ENCODE measurements at regions not wholly inside any gene's neighbourhood (a gene's known extent, or its start where the extent isn't known, plus 50 kb on each side); places are given as distances from the start of the nearest gene placed in this dataset.

DNA sequence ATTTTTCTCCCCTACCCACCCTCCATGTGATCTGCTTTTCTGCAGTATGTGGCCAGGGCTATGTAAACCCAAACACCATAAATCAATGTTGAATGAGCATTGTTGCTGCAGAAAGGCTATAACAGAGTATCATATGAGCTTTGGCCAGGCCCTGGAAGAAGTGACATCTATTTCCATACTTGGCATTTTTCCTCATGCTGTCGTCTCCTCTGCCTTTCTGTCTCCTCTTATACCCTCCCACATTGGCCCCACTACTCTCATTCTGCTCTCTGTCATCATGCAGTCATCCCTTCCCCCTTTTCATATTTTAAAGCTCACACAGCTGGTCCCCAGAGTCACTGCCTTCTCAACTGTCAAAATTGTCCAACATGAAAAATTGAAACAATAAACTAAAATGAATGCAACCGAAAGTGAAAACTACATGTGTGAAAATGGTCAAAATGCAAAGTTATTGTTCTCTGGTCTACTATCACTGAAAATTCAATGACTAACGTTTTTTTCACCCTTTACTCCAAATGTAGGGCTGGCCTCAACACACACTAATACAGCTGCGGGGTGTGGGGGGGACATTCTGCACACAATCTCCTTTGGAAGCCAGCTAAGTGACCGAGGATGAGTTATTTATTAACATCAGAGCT is 290.7 kb upstream of the TMPO start:
- no peak for FAIRE-seq

DNA sequence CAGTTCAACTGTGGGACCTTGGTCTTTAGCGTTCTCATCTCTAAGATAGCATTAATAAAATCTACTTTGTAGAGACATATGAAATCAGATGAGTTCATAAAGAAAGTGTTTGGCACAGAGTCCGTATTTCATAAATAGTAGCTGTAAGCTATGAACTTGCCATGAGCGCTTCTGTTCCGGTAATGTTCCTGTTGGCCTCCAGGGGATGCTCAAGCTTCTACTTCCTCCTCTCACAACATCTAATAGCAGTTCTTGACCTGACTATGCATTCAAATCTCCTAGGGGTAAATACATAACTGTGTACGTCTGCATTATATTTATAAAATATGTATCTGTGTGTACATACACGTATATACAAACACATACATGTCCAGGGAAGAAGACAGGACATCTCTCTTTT is 288.2 kb upstream of the TMPO start:
- no peak for FAIRE-seq

DNA sequence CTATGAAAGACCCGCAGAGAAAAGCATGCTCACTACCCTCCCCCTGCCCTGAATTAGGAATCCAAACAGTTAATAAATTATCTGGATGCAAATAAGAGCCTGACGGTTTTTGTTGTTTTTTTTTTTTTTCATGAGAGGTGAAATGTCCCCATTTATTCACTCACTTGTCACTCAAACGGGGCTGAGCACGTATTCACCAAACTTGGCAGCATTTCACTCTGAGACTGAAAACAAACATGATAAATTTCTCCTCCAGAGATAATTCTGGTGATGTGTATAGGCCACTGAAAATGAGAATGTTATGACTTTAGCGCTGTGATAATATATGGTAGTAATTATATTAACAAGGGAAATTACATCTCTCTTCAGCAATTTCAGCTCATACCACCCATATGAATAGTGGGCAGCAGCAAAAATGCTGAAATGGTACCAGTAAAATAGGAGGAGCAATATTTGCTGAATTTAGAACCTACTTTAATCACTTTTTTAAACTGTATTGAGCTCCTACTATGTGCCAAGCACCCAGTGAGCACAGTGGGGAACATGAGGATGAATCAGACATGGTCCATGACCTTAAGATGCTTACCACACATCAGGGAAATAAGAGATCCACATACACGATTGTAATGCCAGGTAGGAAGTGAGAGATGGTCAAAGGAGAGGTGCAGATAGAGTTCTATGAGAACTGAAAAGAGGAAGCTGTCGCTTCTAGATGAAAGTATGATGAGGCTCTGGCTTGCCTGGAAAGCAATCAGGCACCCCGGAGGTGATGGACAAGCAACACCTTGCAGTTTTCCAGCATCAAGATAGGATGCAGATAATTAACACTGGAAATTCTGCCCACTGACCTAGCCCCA is 286.5 kb upstream of the TMPO start:
- no peak for FAIRE-seq

DNA sequence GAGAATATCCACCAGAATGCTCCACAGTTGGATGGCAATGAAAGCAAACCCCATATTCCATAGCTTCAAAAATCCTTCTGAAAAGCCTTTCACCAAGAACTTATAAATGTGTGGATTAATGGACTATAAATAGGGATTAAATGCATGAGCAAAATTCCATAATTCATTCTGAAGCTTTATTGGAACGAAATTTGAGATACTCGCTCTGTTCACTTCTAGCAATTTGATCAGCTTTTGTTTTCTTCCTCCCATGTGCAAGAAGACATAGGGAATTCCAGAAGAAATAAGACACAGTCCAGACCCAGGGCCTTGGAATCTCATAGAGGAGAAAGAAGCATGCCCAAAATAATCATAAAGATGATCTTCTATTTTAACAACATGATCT is 285.9 kb upstream of the TMPO start:
- no peak for FAIRE-seq

DNA sequence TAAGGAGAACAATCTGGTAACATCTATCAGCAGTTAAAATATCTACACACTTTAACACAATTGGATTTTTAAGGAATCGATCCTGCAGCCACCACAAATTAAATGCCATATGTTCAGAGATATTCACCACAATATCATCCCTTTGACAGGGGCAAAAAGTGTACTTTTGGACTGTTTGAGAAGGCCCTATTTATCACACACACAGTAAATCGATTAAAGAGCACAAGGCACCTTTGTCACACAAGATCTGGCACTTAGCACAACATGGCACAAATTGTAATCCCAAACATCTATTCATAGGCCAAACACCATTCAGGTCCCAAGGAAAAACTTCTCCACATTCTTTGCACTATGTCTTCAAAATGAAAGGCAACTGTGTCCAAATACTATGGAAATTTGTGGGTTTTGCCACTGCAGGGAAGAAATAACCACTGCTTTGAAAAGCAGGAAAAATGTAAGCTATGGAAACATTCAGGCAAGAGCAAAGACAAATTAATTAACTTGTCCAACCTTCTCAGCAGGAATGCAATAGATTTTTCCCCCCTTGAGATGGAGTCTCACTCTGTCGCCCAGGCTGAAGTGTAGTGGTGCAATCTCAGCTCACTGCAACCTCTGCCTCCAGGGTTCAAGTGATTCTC is 282.5 kb upstream of the TMPO start:
- FAIRE-seq, result no peak

DNA sequence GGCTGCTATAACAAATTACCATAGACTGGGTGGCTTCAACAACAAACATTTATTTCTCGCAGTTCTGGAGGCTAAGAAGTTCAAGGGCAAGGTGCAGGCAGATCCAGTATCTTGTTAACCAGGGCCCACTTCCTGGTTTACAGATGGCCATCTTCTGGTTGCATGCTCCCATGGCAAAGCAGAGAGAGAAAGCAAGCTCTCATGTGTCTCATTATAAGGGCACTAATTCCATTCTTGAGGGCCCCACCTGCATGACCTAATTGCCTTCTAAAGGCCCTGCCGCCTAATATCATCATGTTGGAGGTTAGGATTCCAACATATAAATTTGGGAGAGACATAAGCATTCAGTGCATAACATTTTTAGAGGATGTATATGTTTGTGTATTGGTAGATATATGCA is 280.1 kb upstream of the TMPO start:
- no peak for FAIRE-seq

DNA sequence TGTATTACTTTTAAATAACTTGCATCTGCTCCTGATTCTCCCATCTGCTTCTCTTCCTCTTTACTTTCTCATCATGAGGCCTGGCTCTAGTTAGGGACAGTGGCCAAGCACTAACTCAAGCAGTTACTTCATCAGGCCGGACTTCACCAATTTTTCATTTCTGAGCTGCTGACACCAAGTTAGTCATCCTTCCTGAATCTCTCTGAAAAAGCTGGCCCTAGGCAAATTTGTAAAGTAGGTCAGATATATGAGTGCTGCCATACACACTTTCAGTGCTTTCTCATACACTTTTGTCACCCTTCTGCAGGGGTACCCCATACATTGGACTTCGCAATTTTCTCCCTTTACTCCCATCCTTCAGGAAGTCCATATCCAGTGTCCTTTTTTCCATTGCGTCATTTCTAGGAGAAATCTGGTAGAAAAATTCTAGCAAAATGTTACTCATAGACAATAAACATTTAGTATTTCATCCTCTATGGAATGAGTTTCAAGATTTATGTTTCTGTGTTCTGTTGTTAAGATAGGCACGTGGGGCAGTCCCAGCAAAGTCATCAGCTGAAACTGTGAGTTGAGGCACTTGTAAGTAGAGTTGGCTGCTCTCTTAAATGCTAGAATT is 276.8 kb upstream of the TMPO start:
- FAIRE-seq, result no peak

DNA sequence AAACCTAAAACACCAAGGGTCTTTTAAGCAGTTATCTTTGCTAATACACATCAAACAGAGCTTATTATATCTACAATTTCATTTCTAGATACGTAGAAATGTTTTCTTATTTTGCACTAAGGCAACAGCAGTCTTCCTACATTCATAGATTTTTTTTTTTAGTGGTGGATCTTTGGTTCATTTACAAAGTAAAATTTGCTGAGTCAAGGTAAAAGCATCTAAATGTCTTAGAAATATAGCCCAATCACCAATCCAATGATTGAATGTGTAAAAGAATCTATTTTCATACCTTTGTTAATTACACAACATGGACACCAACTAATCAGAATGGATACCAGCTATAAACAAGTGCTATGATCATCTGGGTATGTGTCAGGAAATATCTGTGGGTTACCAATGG is 272.2 kb upstream of the TMPO start:
- no peak for FAIRE-seq

DNA sequence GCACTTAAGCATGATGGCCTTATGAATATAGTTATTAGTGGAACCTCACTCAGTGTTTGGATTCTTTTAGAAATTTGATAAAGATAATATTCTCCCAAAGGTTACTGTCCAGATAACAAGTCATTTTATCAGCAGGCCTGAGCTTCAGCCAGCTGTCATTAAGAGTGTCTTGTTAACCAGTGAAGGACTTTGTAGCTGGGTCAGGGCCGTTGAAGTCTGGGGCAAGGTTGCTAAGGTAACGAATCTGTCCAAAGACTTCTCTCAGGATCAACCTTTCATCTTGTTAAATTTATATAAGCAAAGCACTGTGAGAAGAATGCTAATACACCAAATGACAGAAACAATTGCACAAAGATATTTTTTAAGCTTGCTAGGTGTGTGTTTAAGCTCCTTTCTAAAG is 271.3 kb upstream of the TMPO start:
- FAIRE-seq, result no peak

DNA sequence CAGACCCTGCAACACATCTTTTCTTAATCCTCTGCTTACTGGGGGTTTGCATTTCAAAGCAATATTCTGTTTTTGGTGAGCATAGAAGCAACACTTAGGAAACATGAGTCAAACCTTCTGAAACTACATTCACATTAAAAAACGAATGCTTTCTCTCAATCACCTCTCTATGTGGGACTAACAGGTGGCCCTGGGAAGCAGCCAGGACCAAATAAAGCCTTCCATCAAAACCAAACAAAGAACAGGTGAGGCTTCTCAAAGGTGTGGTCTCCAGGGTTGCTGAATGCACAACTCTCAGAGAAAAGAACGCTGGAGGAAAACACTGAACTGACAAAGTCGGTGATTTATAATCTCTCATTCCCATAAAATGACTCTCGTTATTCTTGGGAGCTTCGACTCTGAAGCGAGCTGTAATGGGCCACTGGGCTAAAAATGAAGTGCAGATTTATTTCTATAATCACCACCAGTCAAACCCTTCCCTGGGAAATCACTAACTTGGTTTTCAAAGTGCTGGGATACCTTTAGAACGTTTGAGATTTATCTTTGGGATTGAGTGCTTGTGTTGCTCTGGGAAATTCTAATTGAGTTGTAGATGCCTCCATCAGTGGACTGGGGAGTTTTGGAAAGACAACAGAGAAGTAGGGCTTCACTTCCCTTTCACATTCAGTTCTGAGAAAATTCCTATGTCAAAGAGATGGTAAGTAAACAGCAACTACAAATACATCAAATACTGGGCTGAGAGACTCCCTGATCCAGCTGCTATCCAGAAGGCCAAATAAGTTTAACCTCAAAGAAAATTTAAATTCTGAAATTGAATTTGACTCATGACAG is 262.0 kb upstream of the TMPO start:
- FAIRE-seq, result no peak

DNA sequence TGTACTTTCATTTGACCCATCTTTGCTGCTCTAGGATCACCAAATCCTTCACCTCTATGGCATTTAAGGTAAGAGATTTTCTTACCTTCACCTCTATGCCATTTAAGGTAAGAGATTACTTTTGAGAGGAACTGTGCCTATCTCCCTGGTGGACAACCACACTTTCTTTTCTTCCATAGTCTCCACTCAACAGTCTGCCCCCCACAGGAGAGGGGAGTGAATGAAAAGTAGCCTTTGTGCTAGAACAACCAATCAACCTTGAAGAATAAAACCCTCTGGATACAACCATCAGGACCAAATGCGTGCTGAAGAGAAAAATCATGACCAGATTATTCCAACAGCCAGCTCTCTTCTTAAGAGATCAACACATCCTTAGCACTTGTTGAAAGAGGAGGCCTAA is 258.6 kb upstream of the TMPO start:
- FAIRE-seq, result no peak

DNA sequence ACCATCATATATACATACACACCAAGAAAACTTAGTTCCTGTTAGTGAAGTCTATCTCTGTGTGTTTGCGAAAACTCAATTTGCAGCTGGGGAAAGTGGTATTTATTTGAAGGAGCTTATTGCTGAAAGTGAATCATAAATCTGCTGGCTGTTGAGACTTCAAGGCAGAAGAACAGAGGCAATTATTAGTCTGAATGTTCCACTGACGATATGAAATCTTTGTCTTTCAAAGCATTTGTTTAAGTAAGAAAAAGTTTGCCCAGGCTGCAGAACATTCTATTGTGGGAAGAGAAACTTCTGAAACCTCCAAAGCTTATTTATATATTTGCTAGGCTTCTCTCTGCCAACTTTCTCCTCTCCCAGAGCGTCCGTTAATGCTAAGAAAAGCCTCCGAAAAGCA is 255.7 kb upstream of the TMPO start:
- FAIRE-seq, result no peak

DNA sequence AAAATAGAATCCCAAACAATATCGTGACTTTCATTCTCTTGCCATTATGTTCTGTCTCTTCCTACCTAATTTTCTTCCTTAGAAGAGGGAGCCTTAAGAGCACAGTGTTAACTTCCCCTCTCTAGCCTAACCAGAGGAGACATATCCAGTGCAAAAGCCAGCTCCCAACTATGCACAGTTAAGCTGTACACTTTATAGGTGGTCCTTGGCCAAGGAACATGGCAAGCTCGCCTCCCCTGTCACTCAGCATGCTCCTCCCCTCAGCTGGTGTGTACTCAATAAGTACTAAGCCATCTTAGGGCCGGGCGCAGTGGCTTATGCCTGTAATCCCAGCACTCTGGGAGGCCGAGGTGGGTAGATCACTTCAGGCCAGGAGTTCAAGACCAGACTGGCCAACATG is 255.1 kb upstream of the TMPO start:
- no peak for FAIRE-seq

DNA sequence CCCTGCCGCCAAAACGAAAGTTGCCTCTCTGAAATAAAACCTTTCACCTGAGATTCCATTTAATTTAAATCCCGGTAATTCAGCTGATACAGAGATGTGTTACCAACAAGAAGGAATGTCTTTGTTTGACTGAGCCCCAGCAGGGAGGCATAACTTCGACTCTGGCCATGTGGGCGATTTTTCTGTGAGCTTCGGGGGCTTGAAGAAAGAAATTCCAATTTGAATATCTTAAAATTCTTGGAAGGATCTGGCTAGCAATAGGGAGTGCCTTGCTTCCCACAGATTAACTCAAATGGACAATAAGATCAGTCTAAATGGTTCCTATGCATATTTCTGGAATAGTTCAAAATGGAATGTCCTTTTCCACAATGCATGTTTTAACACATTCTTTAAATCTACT is 252.5 kb upstream of the TMPO start:
- FAIRE-seq, result no peak

DNA sequence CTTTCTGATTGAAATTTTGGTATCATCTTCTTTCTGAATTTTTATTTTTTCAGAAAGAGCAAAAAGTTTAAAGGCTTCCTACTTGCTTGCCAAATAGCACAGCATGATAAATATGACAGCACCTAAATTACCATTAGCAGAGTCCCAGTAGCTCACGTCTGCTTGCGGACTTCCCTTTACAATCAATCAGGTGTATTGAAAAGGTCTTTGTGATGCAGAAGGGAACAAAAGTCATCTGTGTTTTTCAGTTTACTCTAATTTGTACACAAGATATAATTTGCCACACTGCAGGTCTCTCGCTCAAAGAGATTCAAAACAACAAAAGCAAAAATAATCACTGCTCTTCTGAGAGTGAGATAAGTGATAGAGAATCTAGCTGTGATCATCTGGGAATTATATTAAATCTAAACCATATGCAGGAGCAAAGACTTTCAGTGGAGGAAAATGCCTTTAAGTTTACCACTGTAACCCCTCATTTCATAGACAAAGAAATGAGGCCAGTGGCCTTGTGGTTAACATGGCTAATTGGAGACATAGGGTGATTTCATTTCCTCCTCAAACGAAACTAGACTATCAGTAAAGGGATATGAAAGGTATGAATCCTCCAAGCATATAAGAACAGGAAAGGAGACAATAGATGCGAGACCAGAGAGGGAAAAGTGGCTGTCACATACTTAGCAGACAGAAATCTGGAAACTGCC is 240.8 kb upstream of the TMPO start:
- no peak for FAIRE-seq

DNA sequence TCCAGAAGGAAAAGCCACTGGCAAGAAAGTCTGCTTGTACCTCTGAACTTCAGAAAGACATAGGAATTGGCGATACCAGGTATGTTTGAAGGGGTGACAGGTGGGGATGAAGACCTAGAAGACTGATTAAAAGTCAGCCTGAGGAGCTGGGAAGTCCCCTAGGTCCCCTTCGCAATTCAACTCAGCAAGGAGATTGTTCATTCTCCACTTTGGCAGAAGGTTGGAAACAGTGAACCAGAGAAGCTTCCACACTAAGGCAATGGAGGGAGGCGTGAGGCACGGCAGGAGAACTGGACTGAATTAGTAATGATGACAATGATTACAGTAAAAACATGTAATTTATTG is 240.3 kb upstream of the TMPO start:
- no peak for FAIRE-seq

DNA sequence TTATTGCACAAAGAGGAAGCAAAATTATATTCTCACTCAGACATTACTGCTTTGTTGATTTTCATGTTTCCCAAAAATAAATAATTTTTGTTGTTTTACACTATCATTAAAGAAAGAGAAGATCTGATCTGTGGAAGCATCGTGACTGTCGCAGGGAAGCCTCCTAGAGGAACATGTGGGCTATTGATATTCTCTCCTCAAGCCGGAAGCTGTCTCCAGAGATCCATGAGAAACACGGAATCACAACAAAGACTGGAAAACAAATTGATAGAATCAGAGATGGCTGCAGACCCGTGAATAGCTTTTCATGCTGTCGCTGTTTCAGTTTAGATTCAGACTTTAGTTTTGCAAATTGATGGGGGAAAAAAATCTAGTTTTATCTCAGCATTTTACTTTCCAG is 235.2 kb upstream of the TMPO start:
- FAIRE-seq, result no peak

DNA sequence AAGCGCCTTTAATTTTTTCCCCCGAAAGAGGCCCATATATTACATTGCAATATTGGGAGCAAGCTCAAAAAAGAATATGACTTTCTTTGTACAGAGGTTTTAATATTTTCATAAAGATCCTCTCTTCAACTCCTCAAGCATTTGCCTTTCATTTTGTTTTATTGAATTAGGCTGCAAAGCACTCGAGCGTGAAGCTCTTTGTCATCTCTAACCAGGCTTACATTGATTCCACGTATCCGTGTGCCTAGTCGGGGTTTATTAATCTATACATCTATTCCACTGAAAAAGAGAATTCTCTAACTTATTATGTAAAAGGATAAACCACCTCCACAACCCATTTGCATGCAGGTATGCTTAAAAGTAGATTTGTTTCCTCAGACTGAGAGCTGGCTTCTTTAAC is 234.8 kb upstream of the TMPO start:
- no peak for FAIRE-seq

DNA sequence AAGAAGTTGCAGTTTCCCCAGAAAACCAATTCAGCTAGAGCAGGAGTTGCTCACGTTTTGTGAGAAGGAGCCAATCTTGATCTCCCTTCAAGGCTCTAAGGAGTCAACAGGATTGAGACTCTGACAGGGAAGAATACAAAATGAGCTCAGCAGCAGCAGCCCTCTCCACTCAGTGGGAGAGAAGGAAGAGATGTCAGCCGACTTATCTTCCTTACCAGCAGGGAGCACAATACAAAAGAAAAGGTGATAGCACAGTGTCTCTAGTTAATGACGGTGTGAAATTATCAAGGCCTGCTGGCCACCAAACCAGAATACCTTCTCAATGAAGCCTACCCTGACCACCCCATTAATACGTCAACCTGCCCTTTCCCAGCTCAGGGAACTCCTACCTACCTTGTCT is 223.6 kb upstream of the TMPO start:
- no peak for FAIRE-seq

DNA sequence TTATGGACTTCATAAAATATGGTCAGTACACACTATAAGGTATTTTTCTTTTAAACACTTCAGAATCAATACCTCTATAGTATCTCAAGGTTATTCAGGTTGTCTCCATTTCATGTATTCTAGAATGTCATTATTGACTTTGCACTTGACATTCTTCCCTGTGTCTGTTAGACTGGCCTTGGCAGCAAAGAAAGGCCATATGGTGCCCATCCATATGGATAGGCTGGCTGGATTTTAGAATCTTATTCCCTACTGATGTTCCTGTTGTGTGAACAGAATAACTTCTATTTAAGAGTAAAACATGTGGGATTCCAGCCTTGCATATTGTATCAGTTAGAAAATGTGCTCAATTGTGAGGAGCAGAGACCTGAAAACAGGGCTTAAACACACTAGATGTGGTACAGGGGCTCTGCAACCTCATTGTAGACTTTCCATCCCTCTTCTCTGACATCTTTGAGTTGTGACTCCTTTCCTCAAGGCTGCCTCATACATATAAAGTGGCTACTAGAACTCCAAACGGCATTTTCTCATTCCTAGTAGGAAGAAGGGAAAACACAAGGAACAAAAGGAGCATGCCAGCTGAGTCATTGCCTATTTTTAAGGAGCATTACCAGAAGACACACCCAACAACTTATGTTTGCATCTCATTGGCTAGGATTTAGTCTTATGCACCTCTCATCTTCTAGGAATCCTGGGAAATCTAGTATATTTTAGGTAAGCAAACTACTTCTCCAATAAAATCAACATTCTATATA is 221.2 kb upstream of the TMPO start:
- FAIRE-seq, result no peak

DNA sequence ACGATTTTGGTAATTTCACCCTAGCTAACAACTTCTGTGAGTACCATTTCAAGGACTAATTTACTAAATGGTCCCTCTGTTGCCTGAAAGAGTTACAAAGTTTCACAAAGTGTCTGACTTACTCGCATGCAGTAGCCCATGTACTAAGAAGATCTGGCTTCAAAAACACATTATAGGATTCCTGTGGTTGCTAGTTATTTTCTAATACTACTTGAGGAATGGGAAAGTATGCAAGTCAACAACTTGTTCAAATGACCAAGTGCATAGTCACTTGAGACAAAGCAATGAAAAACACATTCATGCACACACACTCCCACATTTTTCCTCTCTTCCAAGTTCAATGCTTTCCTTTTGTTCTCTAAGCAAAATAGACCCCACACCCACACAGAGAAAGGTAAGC is 219.7 kb upstream of the TMPO start:
- FAIRE-seq, result no peak
